Stimulated activated CD4-positive, alpha-beta T cell treated with anti-CD3 and anti-CD28 coated beads, Interleukin-15, amount 100 ng/mL, for 48 hours (primary cell): ENCODE measurements at regions not wholly inside any gene's neighbourhood (a gene's known extent, or its start where the extent isn't known, plus 50 kb on each side); places are given as distances from the start of the nearest gene placed in this dataset.

Experiments
- DNase-seq, 2 donors: peaks; one replicate each; pipeline ENCODE4 v3.0.0-alpha.2; 2020; ENCODE audit warnings: low read depth in 2 of 2

- DNase-seq = no peak
These were observed 88.4 kb upstream of the PARP11 start for GRCh38 chr12:3961591-3961990.

DNA sequence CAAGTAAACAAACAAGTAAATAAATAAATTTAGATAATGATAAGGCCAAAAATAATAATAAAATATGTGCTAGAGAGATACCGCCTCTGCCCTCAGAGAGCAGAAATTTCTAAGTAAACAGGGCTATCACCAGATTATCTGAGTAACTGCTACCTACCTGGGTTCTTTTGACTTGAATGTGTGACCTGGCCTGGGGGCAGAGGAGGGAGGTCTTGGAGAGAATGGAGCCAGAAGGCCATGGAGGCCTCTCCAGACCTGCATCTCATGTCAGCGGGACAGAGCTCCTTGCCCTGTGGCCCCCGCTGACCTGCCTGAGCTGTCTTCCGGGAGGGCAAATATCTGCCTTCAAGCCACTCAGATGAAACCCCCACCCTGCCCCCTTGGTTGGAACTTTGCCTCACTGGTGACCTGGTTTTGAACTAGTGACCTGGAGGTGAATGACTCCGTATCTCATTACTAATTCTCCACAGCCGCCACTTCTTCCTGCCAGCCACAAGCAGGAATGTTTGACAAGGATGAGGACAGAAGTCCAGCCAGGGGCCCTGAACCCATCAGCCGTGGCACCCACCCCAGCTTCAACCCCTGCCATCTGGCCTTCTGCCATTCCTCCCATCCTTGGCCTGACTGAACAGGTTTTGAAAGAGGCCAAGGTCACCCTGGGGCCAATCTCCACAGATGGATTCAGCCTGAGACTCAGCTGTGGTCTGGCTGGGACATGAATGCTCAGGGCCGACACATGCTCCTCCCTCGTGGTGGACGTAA lies 86.8 kb upstream of the PARP11 start:
- no peak for DNase-seq

GRCh38 chr12:3958534-3958933 lies 85.3 kb upstream of the PARP11 start:
- DNase-seq = no peak

DNA sequence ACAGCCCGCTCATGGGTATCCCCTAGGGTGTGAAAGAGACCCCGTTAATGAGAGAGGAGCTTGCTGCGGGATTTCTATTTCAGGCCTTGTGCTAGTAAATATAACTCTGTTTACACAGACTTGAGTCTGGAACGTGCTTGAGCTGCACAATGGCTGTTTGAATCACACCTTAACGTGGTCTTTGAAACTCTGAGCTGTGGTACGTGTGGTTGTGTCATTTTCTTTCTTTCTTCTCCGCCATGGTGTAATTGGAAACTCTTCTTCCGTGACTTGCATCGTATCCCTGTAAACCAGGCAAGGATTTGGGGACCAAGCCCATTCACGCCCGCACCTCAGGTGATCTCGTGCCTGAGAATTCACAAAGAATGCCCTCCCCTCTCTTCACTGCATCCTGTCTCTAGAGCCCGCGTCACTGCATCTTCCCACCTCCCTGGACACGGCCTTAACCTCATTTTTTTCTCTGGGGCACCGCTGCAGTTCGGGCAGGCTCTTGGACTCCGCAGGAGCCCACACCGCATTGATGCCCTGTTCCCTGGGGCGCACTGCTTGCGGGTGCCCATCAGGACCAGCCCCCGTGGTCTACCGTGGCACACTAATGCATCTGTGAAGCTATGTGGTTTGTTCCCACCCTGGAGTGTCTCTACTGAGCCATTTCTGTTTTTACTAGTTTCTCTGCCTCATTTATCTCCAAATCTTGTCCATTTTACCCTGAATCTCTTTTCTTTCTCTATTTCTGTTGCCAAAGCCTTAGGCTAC lies 78.4 kb upstream of the PARP11 start:
- DNase-seq = no peak

- DNase-seq = no peak
These were observed 77.6 kb upstream of the PARP11 start for GRCh38 chr12:3950714-3951320.

DNA sequence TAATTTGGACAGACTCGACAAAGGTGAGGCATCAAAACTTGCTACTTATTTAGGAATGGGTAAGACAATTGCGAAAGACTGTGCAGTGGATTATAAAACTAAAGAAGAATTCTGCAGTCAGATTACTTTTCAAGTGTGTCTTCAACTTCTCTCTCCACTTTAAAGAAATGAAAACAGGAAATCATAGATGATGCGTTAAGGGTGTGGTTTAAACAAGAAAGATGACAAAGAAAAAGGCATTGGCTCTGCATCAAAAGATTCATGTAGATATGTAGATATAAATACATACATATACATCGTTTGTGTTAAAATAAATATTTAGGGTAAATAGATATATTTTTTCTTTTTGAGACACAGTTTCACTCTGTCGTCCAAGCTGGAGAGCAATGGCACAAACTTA lies 74.6 kb upstream of the PARP11 start:
- DNase-seq = no peak

GRCh38 chr12:3945671-3946070 lies 72.5 kb upstream of the PARP11 start:
- DNase-seq = no peak

DNA sequence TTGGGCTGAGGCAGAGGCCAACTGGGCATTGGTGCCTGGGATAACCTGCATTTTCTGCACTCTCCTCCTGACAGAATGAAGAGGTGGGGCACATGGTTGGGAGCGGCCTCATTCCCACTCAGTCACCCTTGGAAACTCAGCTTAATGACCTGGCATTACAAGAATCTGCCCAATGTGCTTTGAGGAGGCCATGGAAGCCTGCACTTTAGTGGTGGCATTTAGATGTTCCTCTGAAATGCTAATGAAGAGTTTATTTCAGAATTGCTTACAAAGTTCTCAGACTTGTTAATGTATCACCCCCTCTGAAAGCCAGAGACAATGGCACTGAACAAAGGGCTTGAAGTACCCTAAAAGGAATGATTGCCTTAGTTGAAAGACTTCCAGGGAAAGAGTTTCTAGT lies 71.4 kb upstream of the PARP11 start:
- no peak for DNase-seq

DNA sequence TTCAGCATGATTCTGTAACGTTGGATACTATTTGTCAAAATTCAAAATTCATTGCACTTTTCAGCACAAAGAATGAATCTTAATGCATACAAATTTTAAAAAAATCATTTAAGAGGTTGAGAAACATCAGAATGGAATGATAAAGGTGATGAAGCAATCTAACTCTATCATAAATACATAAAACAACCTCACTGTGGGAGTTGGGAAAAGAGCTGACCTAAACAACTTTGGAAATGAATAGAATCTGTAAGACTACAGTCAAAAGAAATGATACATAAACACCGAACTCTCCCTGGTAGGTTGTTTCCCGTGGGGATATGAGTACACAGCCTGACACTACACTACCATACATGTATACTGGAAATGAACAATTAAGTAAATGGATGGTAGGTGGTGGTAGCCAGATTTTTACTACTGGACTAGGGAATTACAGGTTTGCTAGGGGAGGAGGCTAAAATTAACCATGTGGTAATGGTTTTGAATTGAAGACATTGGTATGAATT lies 64.9 kb upstream of the PARP11 start:
- no peak for DNase-seq

GRCh38 chr12:3935078-3935477 lies 61.9 kb upstream of the PARP11 start:
- no peak for DNase-seq

DNA sequence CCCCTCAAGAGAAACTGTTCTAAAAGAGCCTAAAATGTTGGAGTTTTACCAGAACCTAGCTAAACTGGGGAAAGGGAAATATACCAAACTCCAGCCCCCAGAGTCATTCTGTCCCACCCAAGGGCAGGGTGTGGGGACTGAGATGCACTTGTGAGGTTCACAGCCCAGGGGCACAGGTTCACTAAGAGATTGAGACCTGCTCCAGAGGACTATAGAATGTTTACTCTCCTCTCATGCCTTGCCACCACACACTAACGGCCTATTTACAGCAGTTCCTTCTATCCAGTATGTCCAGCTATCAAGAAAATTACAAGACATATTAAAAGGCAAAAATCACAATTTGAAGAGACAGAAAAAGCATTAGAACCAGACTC lies 60.6 kb upstream of the PARP11 start:
- DNase-seq = no peak

DNA sequence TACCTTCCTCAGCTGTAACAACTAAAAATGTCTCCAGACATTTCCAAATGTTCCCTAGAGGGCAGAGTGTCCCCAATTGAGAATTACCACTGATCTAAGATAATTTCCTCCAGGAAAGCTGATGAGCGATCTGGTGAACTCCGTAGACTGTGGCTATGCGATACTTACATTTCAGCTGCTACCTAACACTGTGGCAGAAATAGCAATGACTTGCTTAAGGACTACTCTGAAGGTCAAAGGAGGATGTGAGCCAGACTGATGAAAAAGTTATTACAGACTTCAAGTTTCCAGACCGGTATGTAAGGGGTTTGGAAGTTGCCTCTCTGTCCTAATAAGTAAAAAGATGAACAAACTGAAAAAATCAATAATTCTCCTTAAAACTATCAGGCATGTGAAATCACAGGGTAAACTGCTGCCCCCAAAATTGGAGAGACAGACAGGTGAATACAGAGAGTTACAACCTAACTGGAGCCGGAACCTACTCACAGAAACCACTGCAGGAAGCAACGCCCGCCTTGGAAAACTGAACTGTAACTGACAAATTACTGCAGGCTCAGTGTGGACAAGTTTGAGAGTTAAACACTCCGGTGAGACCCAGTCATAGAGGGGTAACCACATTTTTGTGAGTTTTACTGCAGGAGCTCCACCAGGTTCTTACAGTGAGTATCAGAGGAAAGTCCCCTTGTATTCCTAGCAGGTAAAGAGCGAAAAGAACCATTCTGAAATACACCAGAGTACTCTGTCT lies 60.0 kb upstream of the PARP11 start:
- DNase-seq = no peak

DNA sequence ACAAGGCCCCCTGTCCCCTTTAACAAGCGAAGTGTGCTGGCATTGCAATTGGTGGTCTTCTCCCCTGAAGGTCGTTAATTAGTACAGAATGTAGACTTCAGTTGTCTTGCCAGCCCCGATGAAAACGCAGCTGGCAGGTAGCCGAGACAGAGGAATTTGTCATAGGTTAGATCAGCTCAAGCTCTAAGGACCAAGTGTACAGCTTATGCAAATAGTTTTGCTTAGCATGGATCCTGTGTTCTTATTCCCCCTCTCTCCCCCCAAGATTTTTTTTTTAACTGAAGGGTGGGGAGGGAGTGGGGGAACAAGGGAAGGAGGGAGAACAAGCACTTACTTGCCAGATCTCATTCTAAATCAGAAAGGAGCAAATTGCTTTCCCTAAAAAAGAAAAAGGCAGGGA lies 58.6 kb upstream of the PARP11 start:
- DNase-seq = no peak

GRCh38 chr12:3931206-3931605 lies 58.0 kb upstream of the PARP11 start:
- DNase-seq = no peak

GRCh38 chr12:3929875-3930615 lies 56.8 kb upstream of the PARP11 start:
- no peak for DNase-seq

DNA sequence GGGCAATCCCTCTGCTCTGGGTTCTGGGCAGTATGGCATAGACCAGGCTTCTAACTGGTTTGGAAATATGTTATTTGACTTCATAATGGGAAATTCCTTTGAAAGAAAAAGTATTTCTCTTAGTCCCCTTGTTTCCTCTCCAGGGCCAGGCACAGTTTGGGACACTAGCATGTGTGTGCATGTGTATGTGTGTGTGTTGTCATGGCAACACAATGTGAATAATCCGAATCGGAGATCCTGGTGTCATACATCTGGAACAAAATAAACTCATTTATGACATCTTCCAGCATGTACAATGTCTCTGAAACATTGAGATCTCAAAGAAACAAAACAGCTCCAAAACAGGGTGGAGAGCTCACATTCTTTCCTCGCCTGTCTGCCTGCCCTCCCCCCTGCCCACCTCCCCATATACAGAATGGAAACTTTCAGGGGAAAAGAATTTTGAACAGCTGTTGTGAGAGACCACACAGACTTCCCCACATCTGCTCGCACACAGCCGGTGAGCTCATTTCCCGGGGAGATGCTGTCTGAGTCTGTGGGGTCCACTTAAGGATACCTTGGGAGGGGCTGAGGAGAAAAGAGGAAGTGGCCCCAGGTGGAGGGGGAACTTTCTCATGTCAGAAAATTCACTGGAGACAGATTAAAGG lies 55.5 kb upstream of the PARP11 start:
- no peak for DNase-seq

GRCh38 chr12:3925621-3926020 lies 52.4 kb upstream of the PARP11 start:
- no peak for DNase-seq

- no peak for DNase-seq
These were observed 51.6 kb upstream of the PARP11 start for GRCh38 chr12:3924761-3925160.

GRCh38 chr12:3923021-3923420 lies 49.8 kb upstream of the PARP11 start:
- no peak for DNase-seq
